WTC11 (cell line): ENCODE measurements at regions not wholly inside any gene's neighbourhood (a gene's known extent, or its start where the extent isn't known, plus 50 kb on each side); places are given as distances from the start of the nearest gene placed in this dataset.

Experiments used
- ATAC-seq: fragments of 200-7000 bp; cut with Tn5 transposase; 2 replicates; pipeline ENCODE4 v1.10.0; 2021; ENCODE audit warnings: mild to moderate bottlenecking, moderate library complexity
- CTCF ChIA-PET: fragments of 300-600 bp; sonication (Branson Sonifier 250); formaldehyde crosslinking; loops from one replicate; lab custom pipeline; 2021; ENCODE audit warnings: antibody characterized with exemption; lab: Charles Lee
- POLR2A ChIA-PET: fragments of 350-600 bp; sonication (Branson Sonifier 250); formaldehyde crosslinking; loops from one replicate; lab custom pipeline; 2021; ENCODE audit warnings: antibody characterized with exemption; lab: Charles Lee
- DNase-seq: peaks from one replicate; pipeline ENCODE4 v3.0.0; 2021; ENCODE audit warnings: low spot score
- H3K27ac Mint-ChIP-seq: 2 replicates; pipeline ENCODE4 v1.8.0; 2021; ENCODE audit warnings: mixed read lengths
- H3K27me3 Mint-ChIP-seq: 2 replicates; pipeline ENCODE4 v1.8.0; 2021; ENCODE audit warnings: low read depth, mild to moderate bottlenecking, moderate library complexity, mixed read lengths
- H3K36me3 Mint-ChIP-seq: 2 replicates; pipeline ENCODE4 v1.8.0; 2021; ENCODE audit warnings: mixed read lengths
- H3K4me1 Mint-ChIP-seq: 2 replicates; pipeline ENCODE4 v1.8.0; 2022; ENCODE audit warnings: mixed read lengths
- H3K4me3 Mint-ChIP-seq: 2 replicates; pipeline ENCODE4 v1.8.0; 2021; ENCODE audit warnings: mild to moderate bottlenecking, moderate library complexity, mixed read lengths
- H3K9me3 Mint-ChIP-seq: 2 replicates; pipeline ENCODE4 v1.8.0; 2021; ENCODE audit warnings: mixed read lengths
- CTCF ChIP-seq: fragments of 200-600 bp; IDR thresholded peaks from 2 replicates; pipeline ENCODE4 v1.8.0; 2022; ENCODE audit warnings: antibody characterized with exemption
- E2F1 ChIP-seq: sonication (generic); formaldehyde crosslinking; IDR thresholded peaks from 2 replicates; pipeline ENCODE4 v1.8.0; 2022; ENCODE audit warnings: mild to moderate bottlenecking, missing genetic modification reagents
- ERG ChIP-seq: fragments of 250-450 bp; sonication (Bioruptor Pico); IDR thresholded peaks from 2 replicates; pipeline ENCODE4 v1.8.0; 2021; ENCODE audit warnings: mild to moderate bottlenecking
- GTF2I ChIP-seq: fragments of 250-450 bp; sonication (Bioruptor Pico); conservative IDR thresholded peaks from 2 replicates; pipeline ENCODE4 v1.4.0; 2021; ENCODE audit warnings: mild to moderate bottlenecking
- MLX ChIP-seq: sonication (generic); formaldehyde crosslinking; IDR thresholded peaks from 2 replicates; pipeline ENCODE4 v1.8.1; 2023; ENCODE audit warnings: mild to moderate bottlenecking, missing genetic modification reagents, moderate library complexity
- MXD4 ChIP-seq: fragments of 250-450 bp; sonication (Bioruptor Pico); IDR thresholded peaks from 2 replicates; pipeline ENCODE4 v1.8.0; 2021; ENCODE audit warnings: mild to moderate bottlenecking, moderate library complexity, borderline replicate concordance
- NFYB ChIP-seq: sonication (generic); formaldehyde crosslinking; conservative IDR thresholded peaks from 2 replicates; pipeline ENCODE4 v1.8.0; 2022; ENCODE audit warnings: low read depth, missing genetic modification reagents
- NR2C2 ChIP-seq: sonication (generic); formaldehyde crosslinking; IDR thresholded peaks from 2 replicates; pipeline ENCODE4 v1.8.0; 2022; ENCODE audit warnings: mild to moderate bottlenecking, missing genetic modification reagents
- NR3C1 ChIP-seq: sonication (generic); formaldehyde crosslinking; conservative IDR thresholded peaks from 2 replicates; pipeline ENCODE4 v1.8.1; 2023; ENCODE audit warnings: low read depth, mild to moderate bottlenecking, missing genetic modification reagents
- PRRX2 ChIP-seq: fragments of 250-450 bp; sonication (Bioruptor Pico); IDR thresholded peaks from 2 replicates; pipeline ENCODE4 v1.8.0; 2021; ENCODE audit warnings: mild to moderate bottlenecking
- SMAD4 ChIP-seq: sonication (generic); formaldehyde crosslinking; IDR thresholded peaks from 2 replicates; pipeline ENCODE4 v1.8.0; 2022; ENCODE audit warnings: mild to moderate bottlenecking, missing genetic modification reagents
- SOX15 ChIP-seq: fragments of 250-450 bp; sonication (Bioruptor Pico); IDR thresholded peaks from 2 replicates; pipeline ENCODE4 v1.9.0; 2021; ENCODE audit warnings: mild to moderate bottlenecking
- TP53 ChIP-seq: sonication (generic); formaldehyde crosslinking; IDR thresholded peaks from 2 replicates; pipeline ENCODE4 v1.8.1; 2023; ENCODE audit warnings: mild to moderate bottlenecking, missing genetic modification reagents
- ZBTB21 ChIP-seq: sonication (generic); formaldehyde crosslinking; IDR thresholded peaks from 2 replicates; pipeline ENCODE4 v1.8.1; 2023; ENCODE audit warnings: mild to moderate bottlenecking, missing genetic modification reagents, borderline replicate concordance
- ZNF121 ChIP-seq: sonication (generic); formaldehyde crosslinking; IDR thresholded peaks from 2 replicates; pipeline ENCODE4 v1.8.0; 2023; ENCODE audit warnings: missing genetic modification reagents
- ZNF138 ChIP-seq: sonication (generic); formaldehyde crosslinking; conservative IDR thresholded peaks from 2 replicates; pipeline ENCODE4 v1.8.1; 2022; ENCODE audit warnings: mild to moderate bottlenecking, moderate library complexity, missing genetic modification reagents
- ZNF396 ChIP-seq: fragments of 250-450 bp; sonication (Bioruptor Pico); IDR thresholded peaks from 2 replicates; pipeline ENCODE4 v1.8.0; 2021; ENCODE audit warnings: mild to moderate bottlenecking, moderate library complexity, borderline replicate concordance
- ZNF416 ChIP-seq: fragments of 250-450 bp; sonication (Bioruptor Pico); IDR thresholded peaks from 2 replicates; pipeline ENCODE4 v1.9.0; 2021; ENCODE audit warnings: mild to moderate bottlenecking, inconsistent platforms
- ZNF425 ChIP-seq: fragments of 250-450 bp; sonication (Bioruptor Pico); conservative IDR thresholded peaks from 2 replicates; pipeline ENCODE4 v1.9.0; 2021; ENCODE audit warnings: mild to moderate bottlenecking
- ZNF532 ChIP-seq: fragments of 250-450 bp; sonication (Bioruptor Pico); IDR thresholded peaks from 2 replicates; pipeline ENCODE4 v1.9.0; 2021; ENCODE audit warnings: mild to moderate bottlenecking, borderline replicate concordance
- ZNF671 ChIP-seq: fragments of 250-450 bp; sonication (Bioruptor Pico); IDR thresholded peaks from 2 replicates; pipeline ENCODE4 v1.8.0; 2021; ENCODE audit warnings: mild to moderate bottlenecking

- DNase-seq (no peak), ATAC-seq (no peak)
- TF ChIP-seq NR3C1 (CRISPR knock-in tag) (no peak), ZNF138 (CRISPR knock-in tag) (no peak), MXD4 (no peak), NFYB (CRISPR knock-in tag) (no peak), ZNF532 (CRISPR knock-in tag) (no peak), ERG (CRISPR knock-in tag) (no peak), ZNF425 (CRISPR knock-in tag) (no peak), SOX15 (CRISPR knock-in tag) (no peak), NR2C2 (no peak), TP53 (no peak), ZNF396 (no peak), E2F1 (CRISPR knock-in tag) (no peak), ZNF671 (no peak), CTCF (no peak), ZNF121 (no peak)
- H3K9me3 Mint-ChIP-seq: no peaks in the 10 kb centered on the region
- no peaks in the 10 kb centered on the region; the same call in 1 of the 2 replicates for H3K27me3 Mint-ChIP-seq
- peaks cover 6% of the 10 kb centered on the region for H3K4me1 Mint-ChIP-seq
- H3K4me3 Mint-ChIP-seq: no peak overlapping the region
- CTCF ChIA-PET: no interaction called here
- no peaks in the 10 kb centered on the region for H3K36me3 Mint-ChIP-seq
- no peak overlapping the region for H3K27ac Mint-ChIP-seq
- POLR2A ChIA-PET: no interaction called here
Observed at GRCh38 chr18:5669585-5669984, 125.8 kb upstream of the EPB41L3 start.

- Mint-ChIP-seq H3K4me3 (no peak overlapping the region), H3K27me3 (no peaks in the 10 kb centered on the region; the same call in none of the 2 replicates), H3K36me3 (no peaks in the 10 kb centered on the region), H3K4me1 (no peaks in the 10 kb centered on the region; the same call in 1 of the 2 replicates), H3K27ac (no peak overlapping the region), H3K9me3 (no peaks in the 10 kb centered on the region)
- CTCF ChIA-PET: no interaction called here
- no peak for ATAC-seq
- POLR2A ChIA-PET: no interaction called here
- no peak for DNase-seq
- TF ChIP-seq MLX (CRISPR knock-in tag) (no peak), SMAD4 (CRISPR knock-in tag) (no peak), ZNF416 (CRISPR knock-in tag) (no peak), GTF2I (CRISPR knock-in tag) (no peak), PRRX2 (no peak), ERG (CRISPR knock-in tag) (no peak), ZBTB21 (no peak)
Observed at GRCh38 chr18:5668087-5668715, 124.4 kb upstream of the EPB41L3 start.
